Memory B cell (primary cell): ENCODE measurements at regions not wholly inside any gene's neighbourhood (a gene's known extent, or its start where the extent isn't known, plus 50 kb on each side); places are given as distances from the start of the nearest gene placed in this dataset.

Source experiments
- ATAC-seq: fragments of 150-1000 bp; cut with Tn5 transposase; 2 replicates; pipeline ENCODE4 v1.10.0; 2021; ENCODE audit warnings: low read depth, mild to moderate bottlenecking, moderate library complexity
- DNase-seq, 2 donors: peaks; one replicate each; pipeline ENCODE4 v3.0.0; 2022; ENCODE audit warnings: low spot score in 2 of 2
- H3K27ac Mint-ChIP-seq: one replicate; pipeline ENCODE4 v1.8.0; 2022; ENCODE audit warnings: mild to moderate bottlenecking, moderate library complexity, mixed read lengths
- H3K27me3 Mint-ChIP-seq: one replicate; pipeline ENCODE4 v1.8.0; 2022; ENCODE audit warnings: mixed read lengths
- H3K36me3 Mint-ChIP-seq: one replicate; pipeline ENCODE4 v1.8.0; 2022; ENCODE audit warnings: mild to moderate bottlenecking, mixed read lengths
- H3K4me1 Mint-ChIP-seq: one replicate; pipeline ENCODE4 v1.8.0; 2022; ENCODE audit warnings: mixed read lengths
- H3K4me3 Mint-ChIP-seq: one replicate; pipeline ENCODE4 v1.8.0; 2022; ENCODE audit warnings: mild to moderate bottlenecking, moderate library complexity, mixed read lengths
- H3K9me3 Mint-ChIP-seq: one replicate; pipeline ENCODE4 v1.8.0; 2022; ENCODE audit warnings: mixed read lengths

DNA sequence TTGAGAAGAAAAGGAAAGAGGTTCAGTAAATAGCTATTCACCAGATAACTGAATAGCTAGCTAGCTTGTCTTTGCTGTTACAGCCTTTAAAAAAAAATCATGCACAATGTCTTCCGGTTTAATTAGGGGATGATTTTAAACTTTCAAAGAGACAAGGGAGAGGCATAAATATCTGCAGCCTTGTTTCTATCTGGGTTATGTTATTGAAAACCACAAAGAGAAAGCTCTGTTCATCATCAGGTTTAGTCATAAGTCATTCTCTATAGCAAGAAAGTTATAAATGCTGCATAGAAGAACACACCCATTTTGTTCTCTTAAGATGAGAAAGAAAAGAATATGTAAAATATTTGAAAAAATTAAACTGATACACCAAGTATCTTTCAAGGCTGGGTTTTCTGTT, 1046.9 kb downstream of the AACS start:
- Mint-ChIP-seq H3K4me1 (no peaks in the 10 kb centered on the region), H3K27ac (no peak overlapping the region), H3K36me3 (no peaks in the 10 kb centered on the region), H3K4me3 (no peak overlapping the region), H3K27me3 (no peaks in the 10 kb centered on the region), H3K9me3 (peaks cover 5% of the 10 kb centered on the region)
- ATAC-seq (no peak), DNase-seq (no peak)

- H3K27me3 Mint-ChIP-seq = no peaks in the 10 kb centered on the region
- no peaks in the 10 kb centered on the region for H3K36me3 Mint-ChIP-seq
- H3K4me3 Mint-ChIP-seq = no peak overlapping the region
- peaks cover 5% of the 10 kb centered on the region for H3K9me3 Mint-ChIP-seq
- H3K27ac Mint-ChIP-seq = no peak overlapping the region
- H3K4me1 Mint-ChIP-seq = no peaks in the 10 kb centered on the region
- ATAC-seq = no peak
- no peak for DNase-seq
Measured at GRCh38 chr12:126112849-126113248, 1047.6 kb downstream of the AACS start.

DNA sequence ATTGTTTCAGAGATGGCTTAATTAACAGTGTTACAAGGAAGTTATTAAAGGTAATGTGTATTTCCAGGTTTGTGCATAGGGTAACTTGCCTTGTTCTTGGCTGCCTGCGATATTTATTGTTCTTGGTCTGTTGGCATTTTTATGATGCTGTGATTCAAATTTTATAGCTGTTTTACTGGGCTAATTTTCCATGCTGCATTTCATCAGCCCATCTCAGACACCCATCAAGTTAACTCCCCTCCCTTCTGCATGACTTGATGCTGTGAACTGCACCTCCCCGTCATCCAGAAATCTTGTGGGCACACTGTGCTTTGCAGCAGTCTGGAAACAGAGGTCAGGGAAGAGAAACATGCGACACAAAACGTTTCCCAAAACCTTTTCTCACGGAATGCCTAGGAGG, 1049.2 kb downstream of the AACS start:
- H3K9me3 Mint-ChIP-seq = peaks cover 5% of the 10 kb centered on the region
- no peaks in the 10 kb centered on the region for H3K27me3 Mint-ChIP-seq
- no peak overlapping the region for H3K27ac Mint-ChIP-seq
- ATAC-seq (no peak), DNase-seq (no peak)
- no peak overlapping the region for H3K4me3 Mint-ChIP-seq
- H3K4me1 Mint-ChIP-seq = no peaks in the 10 kb centered on the region
- no peaks in the 10 kb centered on the region for H3K36me3 Mint-ChIP-seq

GRCh38 chr12:126117502-126117901, 1052.3 kb downstream of the AACS start:
- H3K4me3 Mint-ChIP-seq = no peak overlapping the region

GRCh38 chr12:126139355-126139754, 1074.1 kb downstream of the AACS start:
- Mint-ChIP-seq H3K27ac (no peak overlapping the region), H3K36me3 (peaks cover 4% of the 10 kb centered on the region), H3K27me3 (no peaks in the 10 kb centered on the region), H3K4me3 (no peak overlapping the region), H3K4me1 (no peaks in the 10 kb centered on the region), H3K9me3 (peaks cover 23% of the 10 kb centered on the region)
- DNase-seq (no peak), ATAC-seq (no peak)

More at GRCh38 chr12:126117502-126117901, 1052.3 kb downstream of the AACS start:
- peaks cover 6% of the 10 kb centered on the region for H3K9me3 Mint-ChIP-seq
- DNase-seq = no peak
- H3K4me1 Mint-ChIP-seq = no peaks in the 10 kb centered on the region
- no peak for ATAC-seq
- no peak overlapping the region for H3K27ac Mint-ChIP-seq
- no peaks in the 10 kb centered on the region for H3K36me3 Mint-ChIP-seq
- no peaks in the 10 kb centered on the region for H3K27me3 Mint-ChIP-seq

GRCh38 chr12:126144603-126145002, 1079.4 kb downstream of the AACS start:
- Mint-ChIP-seq H3K4me1 (no peaks in the 10 kb centered on the region), H3K4me3 (no peak overlapping the region), H3K27ac (no peak overlapping the region), H3K9me3 (peaks cover 3% of the 10 kb centered on the region), H3K36me3 (no peaks in the 10 kb centered on the region), H3K27me3 (peaks cover 3% of the 10 kb centered on the region)
- ATAC-seq (no peak), DNase-seq (no peak)

DNA sequence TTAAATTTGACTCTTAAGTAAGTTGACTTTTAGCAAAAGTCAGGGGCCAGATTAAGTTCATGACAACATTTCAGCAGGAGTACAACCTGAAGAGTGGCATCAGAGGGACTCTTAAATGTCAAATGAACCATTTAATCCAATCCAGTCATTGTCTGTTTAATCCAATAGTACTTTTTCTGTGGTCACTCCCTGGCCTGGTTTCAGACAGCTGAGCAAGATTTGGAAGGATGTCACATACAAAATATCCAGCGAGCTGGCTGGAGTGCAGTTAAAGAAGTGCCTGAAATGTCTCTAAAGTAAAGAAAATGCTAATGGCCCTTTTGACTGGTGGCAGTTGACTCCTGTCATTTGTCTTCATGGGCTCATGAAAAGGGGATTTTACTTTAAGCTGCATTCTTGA, 1082.1 kb downstream of the AACS start:
- peaks cover 7% of the 10 kb centered on the region for H3K9me3 Mint-ChIP-seq
- H3K27me3 Mint-ChIP-seq = peaks cover 5% of the 10 kb centered on the region
- ATAC-seq (no peak), DNase-seq (no peak)
- peaks cover 2% of the 10 kb centered on the region for H3K36me3 Mint-ChIP-seq
- H3K4me1 Mint-ChIP-seq = no peaks in the 10 kb centered on the region
- no peak overlapping the region for H3K27ac Mint-ChIP-seq
- no peak overlapping the region for H3K4me3 Mint-ChIP-seq

DNA sequence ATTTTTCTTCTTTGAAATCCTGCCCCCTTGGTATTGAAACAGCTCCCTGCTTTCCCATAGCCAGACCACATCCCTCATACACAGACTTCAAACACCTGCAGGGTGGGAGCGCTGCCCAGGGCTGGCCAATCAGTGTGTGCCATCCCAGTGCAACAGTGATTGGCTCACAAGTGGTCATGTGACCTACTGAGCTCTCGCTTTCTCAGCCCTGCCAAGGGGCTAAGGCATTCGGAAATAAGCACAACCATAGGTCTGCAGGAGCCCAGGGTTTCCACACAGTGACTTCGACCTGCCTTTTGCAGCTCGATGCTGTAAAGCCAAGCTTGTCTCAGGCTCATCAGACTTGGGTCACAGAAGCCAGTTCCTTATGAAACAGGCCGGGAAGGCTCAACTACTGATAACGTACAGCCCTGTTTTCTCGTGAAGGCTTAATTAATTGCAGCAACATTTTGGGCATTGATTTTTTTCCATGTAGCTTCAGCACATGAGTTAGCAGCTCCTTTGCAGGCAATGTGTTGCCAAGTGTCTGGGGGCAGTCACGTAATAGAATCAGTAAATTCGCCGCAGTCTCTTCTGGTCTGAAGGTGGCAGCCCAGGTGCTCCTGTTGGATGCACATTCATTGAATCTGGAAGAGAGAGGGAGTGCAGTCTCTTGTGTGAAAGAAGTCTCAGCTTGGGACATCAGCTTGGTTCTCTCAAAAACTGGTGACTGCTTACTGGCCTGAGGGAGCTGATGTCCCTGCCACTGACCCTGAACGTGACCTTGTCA, 1091.8 kb downstream of the AACS start:
- Mint-ChIP-seq H3K9me3 (peaks cover 5% of the 10 kb centered on the region), H3K36me3 (no peaks in the 10 kb centered on the region), H3K4me1 (no peaks in the 10 kb centered on the region), H3K4me3 (no peak overlapping the region), H3K27ac (no peak overlapping the region), H3K27me3 (peaks cover 2% of the 10 kb centered on the region)
- DNase-seq (no peak), ATAC-seq (no peak)

DNA sequence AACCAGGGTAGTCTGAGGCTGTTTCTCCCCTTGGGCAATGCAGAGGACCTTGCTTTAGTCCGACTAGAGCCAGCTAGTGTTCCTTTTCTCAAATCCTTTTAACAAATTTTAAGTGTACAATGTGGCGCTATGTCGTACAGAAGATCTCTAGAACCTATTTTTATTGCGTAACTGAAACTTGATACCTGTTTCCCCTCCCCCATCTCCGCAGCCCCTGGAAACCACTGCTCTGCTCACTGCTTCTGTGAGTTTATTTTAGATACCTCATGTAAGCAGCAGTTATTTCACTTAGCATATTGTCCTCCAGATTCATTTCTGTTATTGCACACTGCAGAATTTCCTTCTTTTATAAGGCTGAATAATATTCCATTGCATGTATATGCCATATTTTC, 1092.3 kb downstream of the AACS start:
- H3K27me3 Mint-ChIP-seq = peaks cover 2% of the 10 kb centered on the region
- H3K27ac Mint-ChIP-seq = no peak overlapping the region
- no peaks in the 10 kb centered on the region for H3K4me1 Mint-ChIP-seq
- ATAC-seq (no peak), DNase-seq (no peak)
- no peak overlapping the region for H3K4me3 Mint-ChIP-seq
- no peaks in the 10 kb centered on the region for H3K36me3 Mint-ChIP-seq
- H3K9me3 Mint-ChIP-seq = peaks cover 8% of the 10 kb centered on the region

DNA sequence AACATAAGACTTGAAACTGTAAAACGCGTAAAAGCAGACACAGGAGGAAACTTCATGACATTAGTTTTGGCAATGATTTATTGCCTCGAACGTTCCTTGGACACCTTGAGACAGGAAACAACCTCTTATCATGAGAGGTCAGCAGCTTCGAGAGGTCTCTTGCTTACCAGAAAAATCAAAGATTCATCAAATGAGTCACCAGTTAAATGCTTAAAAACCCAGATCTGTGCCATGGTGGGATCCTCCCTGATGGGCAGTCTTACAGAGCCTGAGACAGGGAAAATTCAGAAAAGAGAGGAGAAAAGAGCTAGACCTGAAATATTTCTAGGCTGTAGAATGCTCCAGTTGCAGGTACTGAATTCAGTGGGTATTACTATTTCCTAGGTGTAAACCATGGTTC, 1093.9 kb downstream of the AACS start:
- DNase-seq = no peak
- Mint-ChIP-seq H3K9me3 (peaks cover 8% of the 10 kb centered on the region), H3K27ac (no peak overlapping the region), H3K27me3 (peaks cover 2% of the 10 kb centered on the region), H3K4me1 (no peaks in the 10 kb centered on the region), H3K4me3 (no peak overlapping the region), H3K36me3 (no peaks in the 10 kb centered on the region)
- ATAC-seq = no peak

GRCh38 chr12:126160912-126161311, 1095.7 kb downstream of the AACS start:
- ATAC-seq = no peak
- no peaks in the 10 kb centered on the region for H3K36me3 Mint-ChIP-seq
- H3K4me3 Mint-ChIP-seq = no peak overlapping the region
- H3K4me1 Mint-ChIP-seq = no peaks in the 10 kb centered on the region
- H3K9me3 Mint-ChIP-seq = peaks cover 7% of the 10 kb centered on the region
- H3K27me3 Mint-ChIP-seq = peaks cover 2% of the 10 kb centered on the region
- DNase-seq = no peak
- H3K27ac Mint-ChIP-seq = no peak overlapping the region

- H3K4me1 Mint-ChIP-seq = no peaks in the 10 kb centered on the region
- peaks cover 7% of the 10 kb centered on the region for H3K9me3 Mint-ChIP-seq
Measured at GRCh38 chr12:126163984-126164383, 1098.7 kb downstream of the AACS start.

DNA sequence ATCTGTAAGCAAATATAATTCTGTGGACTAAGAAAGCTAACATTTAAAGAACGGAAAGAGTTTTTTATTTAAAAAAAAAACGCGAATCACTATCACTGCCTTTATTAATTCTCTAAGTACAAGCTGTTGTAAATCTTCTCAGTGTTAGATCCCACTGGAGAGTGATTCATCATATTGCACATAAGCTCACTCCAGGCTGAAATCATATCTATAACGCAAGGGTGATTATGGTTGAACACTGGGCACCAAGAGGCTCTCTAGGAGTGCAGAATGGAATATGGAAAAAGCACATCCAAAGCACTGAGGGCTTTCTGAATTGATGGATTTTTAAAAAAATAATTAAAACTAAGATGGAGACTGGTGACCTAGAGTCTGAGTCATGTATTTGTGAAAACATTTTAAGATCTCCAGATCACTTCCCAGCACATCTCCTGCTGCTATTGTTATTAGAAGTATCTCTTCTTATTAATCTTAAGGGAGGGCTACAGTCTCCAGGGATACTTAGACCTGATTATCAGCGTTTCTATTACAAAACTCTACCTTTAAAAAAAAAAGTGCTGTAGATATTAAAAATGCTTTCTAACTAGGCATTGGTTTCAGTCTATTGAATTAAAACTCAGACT, 1106.8 kb downstream of the AACS start:
- ATAC-seq (no peak), DNase-seq (no peak)
- Mint-ChIP-seq H3K4me3 (no peak overlapping the region), H3K27me3 (peaks cover 3% of the 10 kb centered on the region), H3K27ac (no peak overlapping the region), H3K36me3 (no peaks in the 10 kb centered on the region), H3K9me3 (peaks cover 4% of the 10 kb centered on the region), H3K4me1 (no peaks in the 10 kb centered on the region)

More at GRCh38 chr12:126163984-126164383, 1098.7 kb downstream of the AACS start:
- no peak overlapping the region for H3K27ac Mint-ChIP-seq
- DNase-seq (no peak), ATAC-seq (no peak)
- H3K4me3 Mint-ChIP-seq = no peak overlapping the region
- H3K27me3 Mint-ChIP-seq = peaks cover 2% of the 10 kb centered on the region
- no peaks in the 10 kb centered on the region for H3K36me3 Mint-ChIP-seq

GRCh38 chr12:126182619-126183236, 1117.5 kb downstream of the AACS start:
- Mint-ChIP-seq H3K4me3 (no peak overlapping the region), H3K27ac (no peak overlapping the region), H3K4me1 (no peaks in the 10 kb centered on the region), H3K36me3 (peaks cover 2% of the 10 kb centered on the region), H3K9me3 (peaks cover 7% of the 10 kb centered on the region), H3K27me3 (peaks cover 4% of the 10 kb centered on the region)
- no peak for DNase-seq
- no peak for ATAC-seq
